HepG2 (cell line): ENCODE measurements at regions not wholly inside any gene's neighbourhood (a gene's known extent, or its start where the extent isn't known, plus 50 kb on each side); places are given as distances from the start of the nearest gene placed in this dataset.

Experiments used
- ATAC-seq: fragments of 200-7000 bp; cut with Tn5 transposase; 3 replicates; pipeline ENCODE4 v1.9.1; 2020; ENCODE audit warnings: mild to moderate bottlenecking, moderate library complexity
- BruUV-seq: library from RNA; stranded (reverse); fragments of 400-500 nt; replicated peaks from 2 replicates; lab custom pipeline; 2021; lab: Mats Ljungman, UMichigan
- CTCF ChIA-PET: fragments of 300-600 bp; formaldehyde crosslinking; extraction: SDS; loops from one replicate; lab custom pipeline; 2021; ENCODE audit warnings: low total read pairs, inconsistent platforms, low intra/inter-chr PET ratio; lab: Yijun Ruan, JAX
- POLR2A ChIA-PET: fragments of 350-600 bp; sonication (Branson Sonifier 250); formaldehyde crosslinking; loops from one replicate; lab custom pipeline; 2020; ENCODE audit warnings: antibody characterized with exemption, inconsistent platforms; lab: Yijun Ruan, JAX
- DNase-seq: peaks from one replicate; pipeline ENCODE4 v3.0.0-alpha.2; 2015; ENCODE audit warnings: low spot score
- FAIRE-seq: peaks from 3 replicates; lab custom pipeline; 2011; peaks lifted over from hg19 to GRCh38; lab: Jason Lieb, UNC
- H2AFZ ChIP-seq: one replicate; pipeline ENCODE4 v1.6.1; 2011; ENCODE audit warnings: low read length, inconsistent platforms
- H3K27ac ChIP-seq: fragments of 300-600 bp; 3 replicates; pipeline ENCODE4 v1.8.0; 2011; ENCODE audit warnings: mixed run types, mild to moderate bottlenecking, mixed read lengths, low read length, inconsistent platforms; ENCODE audit not compliant: insufficient read depth; ENCODE audit errors: extremely low read length
- H3K27me3 ChIP-seq, 2 experiments: fragments of 200-600 bp in 1 of 2; 2 replicates in 1 of 2; 3 replicates in 1 of 2; pipeline versions ENCODE4 v1.6.0 to v1.8.0; 2011; ENCODE audit warnings: low read length in 2 of 2, mild to moderate bottlenecking in 2 of 2, moderate library complexity in 2 of 2, inconsistent platforms in 1 of 2; ENCODE audit not compliant: insufficient read depth in 2 of 2, control insufficient read depth in 1 of 2
- H3K36me3 ChIP-seq, 2 experiments: fragments of 200-600 bp in 1 of 2; replicated peaks in 1 of 2; 2 replicates in 1 of 2; 3 replicates in 1 of 2; pipeline versions ENCODE4 v1.5.1 to v1.8.0; 2011; ENCODE audit warnings: low read length in 2 of 2, inconsistent platforms in 1 of 2; ENCODE audit not compliant: insufficient read depth in 2 of 2, control insufficient read depth in 1 of 2
- H3K4me1 ChIP-seq: 2 replicates; pipeline ENCODE4 v1.5.1; 2012; ENCODE audit warnings: low read length, inconsistent platforms; ENCODE audit not compliant: insufficient read depth
- H3K4me2 ChIP-seq: 2 replicates; pipeline ENCODE4 v1.6.0; 2011; ENCODE audit warnings: low read depth, low read length, inconsistent platforms
- H3K4me3 ChIP-seq, 3 experiments: fragments of 200-600 bp in 1 of 3; sonication (generic), shearing (Covaris generic) in 1 of 3; replicated peaks in 1 of 3; 2 replicates each; pipeline ENCODE4 v1.5.1; 2011 to 2016; ENCODE audit warnings: low read length in 3 of 3, inconsistent platforms in 2 of 3, low read depth in 2 of 3, mild to moderate bottlenecking in 2 of 3, control low read depth in 1 of 3, mixed read lengths in 1 of 3; ENCODE audit not compliant: insufficient read depth in 1 of 3
- H3K79me2 ChIP-seq: one replicate; pipeline ENCODE4 v1.6.1; 2011; ENCODE audit warnings: low read length, inconsistent platforms; ENCODE audit not compliant: insufficient read depth
- H3K9ac ChIP-seq: 2 replicates; pipeline ENCODE4 v1.6.0; 2011; ENCODE audit warnings: mild to moderate bottlenecking, low read depth, low read length, inconsistent platforms; ENCODE audit not compliant: insufficient read depth
- H3K9me3 ChIP-seq: 2 replicates; pipeline ENCODE4 v1.5.1; 2012; ENCODE audit warnings: mild to moderate bottlenecking, low read length
- H4K20me1 ChIP-seq: 2 replicates; pipeline ENCODE4 v1.6.0; 2011; ENCODE audit warnings: inconsistent platforms, mild to moderate bottlenecking, low read length, moderate library complexity; ENCODE audit not compliant: insufficient read depth
- EED ChIP-seq: sonication (generic); formaldehyde crosslinking; IDR thresholded peaks from 2 replicates; pipeline ENCODE4 v1.5.0; 2020; ENCODE audit warnings: mild to moderate bottlenecking, missing genetic modification reagents
- FOSL1 ChIP-seq: sonication (generic); formaldehyde crosslinking; IDR thresholded peaks from 2 replicates; pipeline ENCODE4 v1.9.0; 2021; ENCODE audit warnings: missing genetic modification reagents, borderline replicate concordance
- IRX3 ChIP-seq: sonication (generic); formaldehyde crosslinking; IDR thresholded peaks from 2 replicates; pipeline ENCODE4 v1.8.1; 2023; ENCODE audit warnings: mild to moderate bottlenecking, low read depth, missing genetic modification reagents, borderline replicate concordance
- PPARG ChIP-seq: conservative IDR thresholded peaks from 2 replicates; pipeline ENCODE4 v1.6.1; 2016; ENCODE audit warnings: missing biosample characterization, missing genetic modification reagents
- STAG1 ChIP-seq: sonication (generic); formaldehyde crosslinking; IDR thresholded peaks from 2 replicates; pipeline ENCODE4 v1.4.0; 2020; ENCODE audit warnings: missing genetic modification reagents
- ZNF101 ChIP-seq: sonication (generic); formaldehyde crosslinking; IDR thresholded peaks from 2 replicates; pipeline ENCODE4 v1.4.0; 2020; ENCODE audit warnings: mild to moderate bottlenecking, low read depth, missing genetic modification reagents, borderline replicate concordance
- ZNF12 ChIP-seq: sonication (generic); formaldehyde crosslinking; IDR thresholded peaks from 2 replicates; pipeline ENCODE4 v1.5.0; 2020; ENCODE audit warnings: missing genetic modification reagents
- ZNF34 ChIP-seq: sonication (generic); formaldehyde crosslinking; IDR thresholded peaks from 2 replicates; pipeline ENCODE4 v1.4.0; 2020; ENCODE audit warnings: mild to moderate bottlenecking, missing genetic modification reagents, borderline replicate concordance
- ZNF75D ChIP-seq: sonication (generic); formaldehyde crosslinking; IDR thresholded peaks from 2 replicates; pipeline ENCODE4 v1.8.1; 2023; ENCODE audit warnings: missing genetic modification reagents, mild to moderate bottlenecking, borderline replicate concordance
- ZNF850 ChIP-seq: sonication (generic); formaldehyde crosslinking; conservative IDR thresholded peaks from 2 replicates; pipeline ENCODE4 v1.9.0; 2021; ENCODE audit warnings: mild to moderate bottlenecking, missing genetic modification reagents
- WGBS: methylation state at CpG from one replicate; pipeline ENCODE4 v1.1.6; 2017; ENCODE audit warnings: low lambda C conversion rate; 5-methylcytosine and 5-hydroxymethylcytosine counted together
- in situ Hi-C: cut with HindIII; loops from 2 replicates; pipeline ENCODE4 v1.10.0; 2017; ENCODE audit warnings: low pct_unique_long_range_greater_than_20kb; ENCODE audit not compliant: extremely low pct_ligation_motif_present
- intact Hi-C: fragments of 100-400 bp; cut with micrococcal nuclease; formaldehyde crosslinking; loops from one replicate; pipeline ENCODE4 v1.10.0; 2022; ENCODE audit not compliant: unreplicated experiment
- TF ChIP-seq, protein P1 (sequence below): sonication (generic); formaldehyde crosslinking; IDR thresholded peaks from 2 replicates; pipeline ENCODE4 v1.5.0; 2020; ENCODE audit warnings: mild to moderate bottlenecking, low read depth, missing genetic modification reagents, borderline replicate concordance
- TF ChIP-seq, protein P2 (sequence below): sonication (generic); IDR thresholded peaks from 2 replicates; pipeline ENCODE4 v1.6.1; 2016; ENCODE audit warnings: low read depth, borderline replicate concordance
- TF ChIP-seq, protein P3 (sequence below): sonication (generic); formaldehyde crosslinking; IDR thresholded peaks from 2 replicates; pipeline ENCODE4 v1.4.0; 2020; ENCODE audit warnings: missing genetic modification reagents
- TF ChIP-seq, protein P4 (sequence below): sonication (generic); formaldehyde crosslinking; IDR thresholded peaks from 2 replicates; pipeline ENCODE4 v1.4.0; 2020; ENCODE audit warnings: missing genetic modification reagents

DNA sequence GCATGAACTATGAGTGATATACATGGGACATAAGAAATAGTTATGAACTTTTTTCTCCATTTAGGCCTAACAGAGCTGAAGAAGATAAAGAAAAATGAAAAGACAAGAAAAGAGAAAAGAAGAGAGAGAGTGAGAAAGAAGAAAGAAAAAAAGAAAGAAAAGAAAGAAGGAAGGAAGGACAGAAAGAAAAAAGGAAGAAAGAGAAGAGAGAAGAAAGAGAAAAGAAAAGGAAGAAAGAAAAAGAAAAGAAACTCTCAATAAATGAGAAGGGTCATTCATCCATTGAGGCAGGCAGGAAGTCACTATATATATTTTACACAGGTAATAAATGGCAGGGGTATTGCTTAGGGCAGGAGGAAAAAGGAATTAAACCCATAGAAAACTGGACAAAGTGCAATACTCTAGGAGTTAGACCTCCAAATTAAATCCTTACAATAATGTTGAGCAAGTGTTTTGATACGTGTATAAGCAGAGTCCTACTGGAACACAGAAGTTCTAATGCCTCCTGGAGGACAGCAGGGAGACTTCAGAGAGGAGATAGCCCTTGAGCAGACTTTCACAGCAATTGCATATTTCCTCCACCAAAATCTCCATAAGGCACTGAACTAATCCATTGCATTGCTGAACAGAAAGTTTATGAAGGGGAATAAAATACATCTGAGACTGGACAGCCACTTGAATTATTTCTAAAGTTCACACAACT is 86.4 kb upstream of the TENT5A start:
- Histone ChIP-seq H3K79me2 (no peaks in the 10 kb centered on the region), H3K36me3 (no peaks in the 10 kb centered on the region), H3K4me1 (peaks cover 47% of the 10 kb centered on the region), H3K27ac (no peak overlapping the region), H2AFZ (no peak overlapping the region), H3K4me2 (no peak overlapping the region), H3K9me3 (no peaks in the 10 kb centered on the region), H3K9ac (no peak overlapping the region), H3K27me3 (no peaks in the 10 kb centered on the region), H3K4me3 (no peak overlapping the region), H4K20me1 (no peaks in the 10 kb centered on the region)
- TF ChIP-seq STAG1 (CRISPR knock-in tag), result peak; percentile 27
- no peak for TF ChIP-seq PPARG (CRISPR knock-in tag)
- ChIA-PET POLR2A (interaction anchor here (0.5 kb wide), 1 partner anchor 96 kb away, joined by 3 read pairs; no protein-coding TSS in a partner anchor), CTCF (no interaction called here)
- 88% methylated on average over 1 of the region's 1 CpG for WGBS
- FAIRE-seq (no peak), ATAC-seq (peak; percentile 48; the same call in 1 of the 3 replicates), DNase-seq (no peak)
- intact Hi-C loops, result no loop called here
- in situ Hi-C loops, result no loop called here
- no TSS peak for BruUV-seq

DNA sequence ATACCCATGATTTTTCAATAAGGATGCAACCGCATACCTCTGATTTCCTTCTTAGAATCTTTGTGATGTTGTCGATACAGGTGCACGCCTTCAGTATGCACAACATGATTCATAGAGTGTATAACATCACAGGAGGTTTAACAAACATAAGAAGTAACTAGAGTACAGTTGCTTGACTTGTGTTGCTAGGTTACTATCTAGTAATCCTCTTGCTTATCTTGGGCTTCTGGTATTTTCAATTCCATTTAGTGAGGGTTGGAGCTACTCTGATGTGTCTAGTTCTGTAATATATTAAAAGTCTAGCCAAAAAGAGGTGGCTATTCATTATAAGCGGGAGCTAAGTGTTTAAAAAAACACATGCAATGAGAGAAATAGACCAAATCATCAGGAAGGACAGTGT is 85.5 kb upstream of the TENT5A start:
- Histone ChIP-seq H3K4me3 (no peak overlapping the region), H3K27me3 (no peaks in the 10 kb centered on the region), H3K4me2 (no peak overlapping the region), H3K9me3 (no peaks in the 10 kb centered on the region), H3K27ac (no peak overlapping the region), H3K9ac (no peak overlapping the region), H3K36me3 (no peaks in the 10 kb centered on the region), H4K20me1 (no peaks in the 10 kb centered on the region), H3K79me2 (no peaks in the 10 kb centered on the region), H3K4me1 (peaks cover 48% of the 10 kb centered on the region), H2AFZ (no peak overlapping the region)
- no TSS peak for BruUV-seq
- WGBS, result 54% methylated on average over 4 of the region's 4 CpGs
- ATAC-seq (peak; percentile 54; the same call in 2 of the 3 replicates), FAIRE-seq (no peak), DNase-seq (peak; percentile 67)
- intact Hi-C loops (no loop called here), in situ Hi-C loops (no loop called here)
- TF ChIP-seq, protein P1, sequence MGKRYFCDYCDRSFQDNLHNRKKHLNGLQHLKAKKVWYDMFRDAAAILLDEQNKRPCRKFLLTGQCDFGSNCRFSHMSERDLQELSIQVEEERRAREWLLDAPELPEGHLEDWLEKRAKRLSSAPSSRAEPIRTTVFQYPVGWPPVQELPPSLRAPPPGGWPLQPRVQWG (CRISPR knock-in tag), result no peak
- TF ChIP-seq, protein P2, sequence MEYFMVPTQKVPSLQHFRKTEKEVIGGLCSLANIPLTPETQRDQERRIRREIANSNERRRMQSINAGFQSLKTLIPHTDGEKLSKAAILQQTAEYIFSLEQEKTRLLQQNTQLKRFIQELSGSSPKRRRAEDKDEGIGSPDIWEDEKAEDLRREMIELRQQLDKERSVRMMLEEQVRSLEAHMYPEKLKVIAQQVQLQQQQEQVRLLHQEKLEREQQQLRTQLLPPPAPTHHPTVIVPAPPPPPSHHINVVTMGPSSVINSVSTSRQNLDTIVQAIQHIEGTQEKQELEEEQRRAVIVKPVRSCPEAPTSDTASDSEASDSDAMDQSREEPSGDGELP, result no peak
- TF ChIP-seq ZNF850 (CRISPR knock-in tag) (no peak), ZNF34 (CRISPR knock-in tag) (no peak), ZNF101 (CRISPR knock-in tag) (no peak), EED (CRISPR knock-in tag) (no peak), IRX3 (CRISPR knock-in tag) (no peak), ZNF75D (CRISPR knock-in tag) (no peak), FOSL1 (CRISPR knock-in tag) (no peak), ZNF12 (no peak)
- TF ChIP-seq, protein P3, sequence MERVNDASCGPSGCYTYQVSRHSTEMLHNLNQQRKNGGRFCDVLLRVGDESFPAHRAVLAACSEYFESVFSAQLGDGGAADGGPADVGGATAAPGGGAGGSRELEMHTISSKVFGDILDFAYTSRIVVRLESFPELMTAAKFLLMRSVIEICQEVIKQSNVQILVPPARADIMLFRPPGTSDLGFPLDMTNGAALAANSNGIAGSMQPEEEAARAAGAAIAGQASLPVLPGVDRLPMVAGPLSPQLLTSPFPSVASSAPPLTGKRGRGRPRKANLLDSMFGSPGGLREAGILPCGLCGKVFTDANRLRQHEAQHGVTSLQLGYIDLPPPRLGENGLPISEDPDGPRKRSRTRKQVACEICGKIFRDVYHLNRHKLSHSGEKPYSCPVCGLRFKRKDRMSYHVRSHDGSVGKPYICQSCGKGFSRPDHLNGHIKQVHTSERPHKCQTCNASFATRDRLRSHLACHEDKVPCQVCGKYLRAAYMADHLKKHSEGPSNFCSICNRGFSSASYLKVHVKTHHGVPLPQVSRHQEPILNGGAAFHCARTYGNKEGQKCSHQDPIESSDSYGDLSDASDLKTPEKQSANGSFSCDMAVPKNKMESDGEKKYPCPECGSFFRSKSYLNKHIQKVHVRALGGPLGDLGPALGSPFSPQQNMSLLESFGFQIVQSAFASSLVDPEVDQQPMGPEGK (CRISPR knock-in tag), result no peak
- TF ChIP-seq, protein P4, sequence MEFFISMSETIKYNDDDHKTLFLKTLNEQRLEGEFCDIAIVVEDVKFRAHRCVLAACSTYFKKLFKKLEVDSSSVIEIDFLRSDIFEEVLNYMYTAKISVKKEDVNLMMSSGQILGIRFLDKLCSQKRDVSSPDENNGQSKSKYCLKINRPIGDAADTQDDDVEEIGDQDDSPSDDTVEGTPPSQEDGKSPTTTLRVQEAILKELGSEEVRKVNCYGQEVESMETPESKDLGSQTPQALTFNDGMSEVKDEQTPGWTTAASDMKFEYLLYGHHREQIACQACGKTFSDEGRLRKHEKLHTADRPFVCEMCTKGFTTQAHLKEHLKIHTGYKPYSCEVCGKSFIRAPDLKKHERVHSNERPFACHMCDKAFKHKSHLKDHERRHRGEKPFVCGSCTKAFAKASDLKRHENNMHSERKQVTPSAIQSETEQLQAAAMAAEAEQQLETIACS (CRISPR knock-in tag), result no peak
- CTCF ChIA-PET, result no interaction called here
- POLR2A ChIA-PET, result no interaction called here
